ENCODE measurements at regions not wholly inside any gene's neighbourhood (a gene's known extent, or its start where the extent isn't known, plus 50 kb on each side); places are given as distances from the start of the nearest gene placed in this dataset.

GRCh38 chr6:95309545-95309944 is 267.8 kb upstream of the MANEA start:
- H3K4me1 ChIP-seq (ENCODE audit: insufficient read depth, low read length): no peaks in the 10 kb centered on the region
- Mint-ChIP-seq H3K4me1 (ENCODE audit: low read depth, unreplicated experiment) (no peaks in the 10 kb centered on the region), H3K27ac (ENCODE audit: unreplicated experiment) (no peak overlapping the region), H3K36me3 (ENCODE audit: low read depth, unreplicated experiment) (no peaks in the 10 kb centered on the region), H3K9me3 (ENCODE audit: unreplicated experiment) (no peaks in the 10 kb centered on the region), H3K27me3 (ENCODE audit: low read depth, unreplicated experiment) (no peaks in the 10 kb centered on the region), H3K4me3 (ENCODE audit: unreplicated experiment) (no peak overlapping the region)
- no peaks in the 10 kb centered on the region for H4K20me1 ChIP-seq (ENCODE audit: insufficient read depth, low read length)
- H3K79me2 ChIP-seq (ENCODE audit: insufficient read depth, low read length): no peaks in the 10 kb centered on the region
- H3K9me3 ChIP-seq (ENCODE audit: insufficient read depth, low read depth, low read length): no peaks in the 10 kb centered on the region
- H2AFZ ChIP-seq (ENCODE audit: low read depth, low read length): no peak overlapping the region
- H3K4me2 ChIP-seq (ENCODE audit: low read length): no peak overlapping the region
- H3K27me3 ChIP-seq (ENCODE audit: insufficient read depth, low read length): no peaks in the 10 kb centered on the region
- no peak overlapping the region for H3K9ac ChIP-seq (ENCODE audit: low read length)
- no peak overlapping the region for H3K4me3 ChIP-seq (ENCODE audit: insufficient read depth, low read depth, low read length)
- no peak for DNase-seq (ENCODE audit: low read depth)
- no peaks in the 10 kb centered on the region for H3K36me3 ChIP-seq (ENCODE audit: insufficient read depth, low read length)
- FAIRE-seq: no peak
- H3K27ac ChIP-seq (ENCODE audit: low read depth, low read length): no peak overlapping the region
- TF ChIP-seq CTCF (IDR thresholded peaks at IDR 0.05; ENCODE audit: insufficient read depth, low read depth, low read length): no peak
- TF ChIP-seq EZH2 (IDR thresholded peaks at IDR 0.05; ENCODE audit: insufficient read depth, low read length): no peak

- DNase-seq (ENCODE audit: low read depth) (no peak), FAIRE-seq (no peak)
- no peaks in the 10 kb centered on the region for H3K36me3 ChIP-seq (ENCODE audit: insufficient read depth, low read length)
- Mint-ChIP-seq H3K4me1 (ENCODE audit: low read depth, unreplicated experiment) (no peaks in the 10 kb centered on the region), H3K36me3 (ENCODE audit: low read depth, unreplicated experiment) (no peaks in the 10 kb centered on the region), H3K9me3 (ENCODE audit: unreplicated experiment) (no peaks in the 10 kb centered on the region), H3K4me3 (ENCODE audit: unreplicated experiment) (no peak overlapping the region), H3K27me3 (ENCODE audit: low read depth, unreplicated experiment) (no peaks in the 10 kb centered on the region), H3K27ac (ENCODE audit: unreplicated experiment) (no peak overlapping the region)
- H3K4me3 ChIP-seq (ENCODE audit: insufficient read depth, low read depth, low read length): no peak overlapping the region
- no peaks in the 10 kb centered on the region for H4K20me1 ChIP-seq (ENCODE audit: insufficient read depth, low read length)
- H3K27ac ChIP-seq (ENCODE audit: low read depth, low read length): no peak overlapping the region
- H3K79me2 ChIP-seq (ENCODE audit: insufficient read depth, low read length): no peaks in the 10 kb centered on the region
- no peak overlapping the region for H2AFZ ChIP-seq (ENCODE audit: low read depth, low read length)
- TF ChIP-seq EZH2 (IDR thresholded peaks at IDR 0.05; ENCODE audit: insufficient read depth, low read length) (no peak), CTCF (IDR thresholded peaks at IDR 0.05; ENCODE audit: insufficient read depth, low read depth, low read length) (no peak)
- no peak overlapping the region for H3K9ac ChIP-seq (ENCODE audit: low read length)
- H3K4me2 ChIP-seq (ENCODE audit: low read length): no peak overlapping the region
- no peaks in the 10 kb centered on the region for H3K9me3 ChIP-seq (ENCODE audit: insufficient read depth, low read depth, low read length)
- no peaks in the 10 kb centered on the region for H3K27me3 ChIP-seq (ENCODE audit: insufficient read depth, low read length)
- no peaks in the 10 kb centered on the region for H3K4me1 ChIP-seq (ENCODE audit: insufficient read depth, low read length)
These were observed 259.2 kb upstream of the MANEA start for GRCh38 chr6:95318137-95318536.

- H3K4me1 Mint-ChIP-seq (ENCODE audit: low read depth, unreplicated experiment): no peaks in the 10 kb centered on the region
- no peak overlapping the region for H3K27ac Mint-ChIP-seq (ENCODE audit: unreplicated experiment)
- TF ChIP-seq EZH2 (IDR thresholded peaks at IDR 0.05; ENCODE audit: insufficient read depth, low read length): no peak
- TF ChIP-seq CTCF (IDR thresholded peaks at IDR 0.05; ENCODE audit: insufficient read depth, low read depth, low read length): no peak
- Histone ChIP-seq H4K20me1 (ENCODE audit: insufficient read depth, low read length) (no peaks in the 10 kb centered on the region), H3K9ac (ENCODE audit: low read length) (no peak overlapping the region), H3K4me1 (ENCODE audit: insufficient read depth, low read length) (peaks cover 2% of the 10 kb centered on the region), H3K27me3 (ENCODE audit: insufficient read depth, low read length) (no peaks in the 10 kb centered on the region), H3K4me2 (ENCODE audit: low read length) (peak overlapping the region; percentile 30), H3K4me3 (ENCODE audit: insufficient read depth, low read depth, low read length) (no peak overlapping the region), H3K9me3 (ENCODE audit: insufficient read depth, low read depth, low read length) (no peaks in the 10 kb centered on the region), H2AFZ (ENCODE audit: low read depth, low read length) (no peak overlapping the region), H3K79me2 (ENCODE audit: insufficient read depth, low read length) (no peaks in the 10 kb centered on the region), H3K36me3 (ENCODE audit: insufficient read depth, low read length) (no peaks in the 10 kb centered on the region), H3K27ac (ENCODE audit: low read depth, low read length) (no peak overlapping the region)
- DNase-seq (ENCODE audit: low read depth) (peak; percentile 49), FAIRE-seq (no peak)
- no peak overlapping the region for H3K4me3 Mint-ChIP-seq (ENCODE audit: unreplicated experiment)
- no peaks in the 10 kb centered on the region for H3K9me3 Mint-ChIP-seq (ENCODE audit: unreplicated experiment)
- no peaks in the 10 kb centered on the region for H3K36me3 Mint-ChIP-seq (ENCODE audit: low read depth, unreplicated experiment)
- no peaks in the 10 kb centered on the region for H3K27me3 Mint-ChIP-seq (ENCODE audit: low read depth, unreplicated experiment)
These were observed 256.2 kb upstream of the MANEA start for GRCh38 chr6:95321126-95321525.

Data from astrocyte (in vitro differentiated cells and primary cell).